ENCODE measurements at regions not wholly inside any gene's neighbourhood (a gene's known extent, or its start where the extent isn't known, plus 50 kb on each side); places are given as distances from the start of the nearest gene placed in this dataset.

GRCh38 chr5:6003040-6003825 is 375.1 kb downstream of the MED10 start:
- H3K27ac ChIP-seq: no peak overlapping the region
- no peak for TF ChIP-seq CTCF (conservative IDR thresholded peaks at IDR 0.05)
- TF ChIP-seq ZFX (IDR thresholded peaks at IDR 0.05): no peak

- TF ChIP-seq CTCF (conservative IDR thresholded peaks at IDR 0.05) (no peak), ZFX (IDR thresholded peaks at IDR 0.05) (no peak)
- H3K27ac ChIP-seq: no peak overlapping the region
Observed at GRCh38 chr5:6000867-6001266, 377.5 kb downstream of the MED10 start.

GRCh38 chr5:5995819-5996218 is 382.5 kb downstream of the MED10 start:
- H3K27ac ChIP-seq: no peak overlapping the region
- TF ChIP-seq ZFX (IDR thresholded peaks at IDR 0.05): no peak
- no peak for TF ChIP-seq CTCF (conservative IDR thresholded peaks at IDR 0.05)

- H3K27ac ChIP-seq: no peak overlapping the region
- no peak for TF ChIP-seq CTCF (conservative IDR thresholded peaks at IDR 0.05)
Observed at GRCh38 chr5:5986492-5987178, 391.7 kb downstream of the MED10 start.

- no peak overlapping the region for H3K27ac ChIP-seq
- TF ChIP-seq CTCF (conservative IDR thresholded peaks at IDR 0.05) (no peak), ZFX (IDR thresholded peaks at IDR 0.05) (no peak)
Observed at GRCh38 chr5:5985332-5985731, 393.0 kb downstream of the MED10 start.

GRCh38 chr5:5983261-5983980 is 394.9 kb downstream of the MED10 start:
- TF ChIP-seq CTCF (conservative IDR thresholded peaks at IDR 0.05) (no peak), ZFX (IDR thresholded peaks at IDR 0.05) (no peak)
- H3K27ac ChIP-seq: no peak overlapping the region

- TF ChIP-seq ZFX (IDR thresholded peaks at IDR 0.05) (no peak), CTCF (conservative IDR thresholded peaks at IDR 0.05) (no peak)
- H3K27ac ChIP-seq: no peak overlapping the region
Observed at GRCh38 chr5:5981562-5981961, 396.8 kb downstream of the MED10 start.
